BLaER1 (cell line): ENCODE measurements at regions not wholly inside any gene's neighbourhood (a gene's known extent, or its start where the extent isn't known, plus 50 kb on each side); places are given as distances from the start of the nearest gene placed in this dataset.

Experiments
- H3K27ac ChIP-seq: shearing (Covaris generic); formaldehyde crosslinking; 2 replicates; pipeline ENCODE4 v1.8.1; 2022
- H3K27me3 ChIP-seq: shearing (Covaris generic); formaldehyde crosslinking; 2 replicates; pipeline ENCODE4 v1.8.1; 2022
- H3K36me3 ChIP-seq: shearing (Covaris generic); formaldehyde crosslinking; 2 replicates; pipeline ENCODE4 v1.8.1; 2022
- H3K4me1 ChIP-seq: shearing (Covaris generic); formaldehyde crosslinking; 2 replicates; pipeline ENCODE4 v1.8.1; 2022
- H3K4me2 ChIP-seq: shearing (Covaris generic); formaldehyde crosslinking; 2 replicates; pipeline ENCODE4 v1.8.1; 2022
- H3K4me3 ChIP-seq: shearing (Covaris generic); formaldehyde crosslinking; 2 replicates; pipeline ENCODE4 v1.8.1; 2022
- H3K9ac ChIP-seq: shearing (Covaris generic); formaldehyde crosslinking; 2 replicates; pipeline ENCODE4 v1.8.1; 2022
- H3K9me3 ChIP-seq: shearing (Covaris generic); formaldehyde crosslinking; 2 replicates; pipeline ENCODE4 v1.8.1; 2022
- H4K20me1 ChIP-seq: shearing (Covaris generic); formaldehyde crosslinking; 2 replicates; pipeline ENCODE4 v1.8.1; 2022
- Cebpa-rat ChIP-seq: shearing (Covaris generic); IDR thresholded peaks from 2 replicates; pipeline ENCODE4 v1.8.1; 2022

DNA sequence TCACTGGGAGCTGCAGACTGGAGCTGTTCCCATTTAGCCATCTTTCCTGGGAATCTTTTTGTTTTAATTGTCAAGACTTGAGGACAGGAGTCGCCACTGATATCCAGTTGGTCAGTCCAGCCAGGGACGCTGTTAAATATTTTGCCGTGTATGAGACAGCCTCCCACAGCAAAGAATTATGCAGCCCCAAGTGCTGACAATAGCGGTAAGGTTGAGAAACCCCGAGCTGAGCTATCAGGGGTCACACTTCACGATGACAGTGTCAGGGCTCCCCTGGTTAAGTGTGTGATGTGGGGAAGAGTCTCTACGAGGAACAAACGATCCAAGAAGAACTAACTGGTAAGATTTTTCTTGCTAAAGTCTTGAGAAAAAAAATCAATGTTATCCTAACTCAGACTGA lies 372.0 kb upstream of the MPDZ start:
- no peak overlapping the region for H3K4me2 ChIP-seq
- H4K20me1 ChIP-seq: no peaks in the 10 kb centered on the region
- no peak overlapping the region for H3K27ac ChIP-seq
- no peaks in the 10 kb centered on the region for H3K36me3 ChIP-seq
- H3K9ac ChIP-seq: no peak overlapping the region
- no peaks in the 10 kb centered on the region for H3K27me3 ChIP-seq
- no peak for TF ChIP-seq Cebpa-rat
- H3K4me3 ChIP-seq: no peak overlapping the region
- no peaks in the 10 kb centered on the region for H3K4me1 ChIP-seq
- peaks cover 6% of the 10 kb centered on the region; the same call in 1 of the 2 replicates for H3K9me3 ChIP-seq

DNA sequence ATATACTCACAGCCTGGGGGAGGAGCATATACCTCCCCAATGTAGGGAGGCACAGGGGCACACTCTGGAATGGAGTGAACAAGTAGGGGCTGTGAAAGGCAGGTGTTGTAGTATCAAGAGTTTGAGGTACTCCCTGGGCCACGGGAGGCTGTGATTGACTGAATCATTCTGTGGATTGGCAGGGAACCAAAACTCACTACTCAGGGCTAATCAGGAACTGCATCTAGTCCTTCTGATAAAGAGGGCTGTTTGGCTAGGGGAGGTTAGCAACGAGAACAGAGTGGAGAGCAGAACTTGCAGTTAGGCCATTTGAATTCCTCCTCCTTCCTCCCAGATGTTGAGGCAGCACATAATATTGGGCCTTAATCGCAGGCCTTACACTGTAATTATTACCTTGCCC lies 369.2 kb upstream of the MPDZ start:
- no peaks in the 10 kb centered on the region for H3K36me3 ChIP-seq
- no peaks in the 10 kb centered on the region for H4K20me1 ChIP-seq
- peaks cover 6% of the 10 kb centered on the region; the same call in 1 of the 2 replicates for H3K9me3 ChIP-seq
- no peak for TF ChIP-seq Cebpa-rat
- H3K4me3 ChIP-seq: no peak overlapping the region
- H3K4me2 ChIP-seq: no peak overlapping the region
- H3K27me3 ChIP-seq: no peaks in the 10 kb centered on the region
- H3K9ac ChIP-seq: no peak overlapping the region
- H3K4me1 ChIP-seq: no peaks in the 10 kb centered on the region
- no peak overlapping the region for H3K27ac ChIP-seq

DNA sequence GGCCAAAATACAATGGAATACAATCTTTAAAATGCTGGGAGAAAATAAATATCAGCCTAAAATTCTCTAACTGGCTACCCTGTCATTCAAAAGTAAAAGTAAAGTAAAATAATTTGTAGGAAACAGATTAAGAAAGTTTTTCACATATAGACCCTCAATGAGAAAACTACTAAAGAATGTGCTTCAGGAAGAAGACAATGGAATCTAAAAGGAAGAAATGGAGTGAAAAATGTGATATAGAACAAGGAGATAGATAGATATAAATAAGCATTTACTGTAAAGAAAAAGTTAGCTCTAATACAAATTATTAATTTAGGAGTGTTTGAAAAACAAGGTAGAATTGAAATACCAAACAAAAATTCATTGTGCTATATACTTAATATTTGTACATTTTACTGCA lies 368.6 kb upstream of the MPDZ start:
- TF ChIP-seq Cebpa-rat: no peak
- H3K9me3 ChIP-seq: peaks cover 6% of the 10 kb centered on the region; the same call in 1 of the 2 replicates
- H3K27ac ChIP-seq: no peak overlapping the region
- H4K20me1 ChIP-seq: no peaks in the 10 kb centered on the region
- H3K36me3 ChIP-seq: no peaks in the 10 kb centered on the region
- no peak overlapping the region for H3K9ac ChIP-seq
- H3K27me3 ChIP-seq: no peaks in the 10 kb centered on the region
- no peaks in the 10 kb centered on the region for H3K4me1 ChIP-seq
- H3K4me2 ChIP-seq: no peak overlapping the region
- H3K4me3 ChIP-seq: no peak overlapping the region

DNA sequence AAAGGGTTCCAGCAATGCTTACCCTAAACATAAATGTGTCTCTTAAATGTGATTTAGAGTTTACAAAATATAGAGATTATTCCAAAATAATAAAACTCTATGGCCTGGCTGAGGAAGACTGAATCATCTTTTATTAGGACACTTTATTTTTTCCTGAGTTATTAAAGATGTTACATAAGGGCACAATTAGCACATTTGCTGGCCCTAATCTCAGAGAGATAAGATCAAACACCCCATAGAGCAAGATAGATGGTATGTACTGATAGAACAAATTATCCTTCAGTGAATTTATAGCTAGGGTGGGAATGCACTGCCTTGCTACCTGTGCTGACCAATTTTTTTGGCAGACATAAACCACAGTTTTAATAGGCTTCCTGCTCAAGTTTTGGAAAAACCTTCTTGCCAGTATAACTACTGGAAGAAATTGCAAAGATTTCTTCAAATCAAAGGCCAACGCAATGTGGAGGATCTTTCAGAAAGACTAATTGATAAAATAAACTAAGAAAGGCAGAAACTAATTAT lies 367.1 kb upstream of the MPDZ start:
- H3K27me3 ChIP-seq: no peaks in the 10 kb centered on the region
- H3K9me3 ChIP-seq: peaks cover 6% of the 10 kb centered on the region; the same call in 1 of the 2 replicates
- H3K4me3 ChIP-seq: no peak overlapping the region
- no peaks in the 10 kb centered on the region for H3K4me1 ChIP-seq
- no peak overlapping the region for H3K27ac ChIP-seq
- no peaks in the 10 kb centered on the region for H3K36me3 ChIP-seq
- TF ChIP-seq Cebpa-rat: no peak
- no peak overlapping the region for H3K4me2 ChIP-seq
- no peak overlapping the region for H3K9ac ChIP-seq
- H4K20me1 ChIP-seq: no peaks in the 10 kb centered on the region

DNA sequence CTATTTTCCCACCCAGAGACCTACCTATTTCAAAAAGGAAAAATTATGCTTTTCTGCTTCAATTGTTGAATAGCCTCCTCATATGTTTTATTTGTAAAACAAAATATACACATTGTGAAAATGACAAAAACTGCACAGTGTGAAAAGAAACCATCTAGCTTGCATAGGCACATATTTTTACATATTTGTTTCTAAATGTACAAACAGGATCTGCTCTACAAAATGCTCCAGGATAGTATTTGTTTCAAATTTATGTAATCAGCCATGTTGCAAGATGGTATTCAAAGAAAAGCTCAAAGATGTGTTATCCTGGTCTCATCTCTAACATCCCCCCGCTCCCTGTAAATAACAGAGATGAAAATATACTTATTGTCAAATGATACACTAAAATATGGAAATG lies 366.1 kb upstream of the MPDZ start:
- Histone ChIP-seq H3K4me3 (no peak overlapping the region), H3K36me3 (no peaks in the 10 kb centered on the region), H3K27ac (no peak overlapping the region), H3K9ac (no peak overlapping the region), H3K9me3 (peaks cover 6% of the 10 kb centered on the region; the same call in 1 of the 2 replicates), H3K4me2 (no peak overlapping the region), H3K27me3 (no peaks in the 10 kb centered on the region), H4K20me1 (no peaks in the 10 kb centered on the region), H3K4me1 (no peaks in the 10 kb centered on the region)
- TF ChIP-seq Cebpa-rat: no peak

DNA sequence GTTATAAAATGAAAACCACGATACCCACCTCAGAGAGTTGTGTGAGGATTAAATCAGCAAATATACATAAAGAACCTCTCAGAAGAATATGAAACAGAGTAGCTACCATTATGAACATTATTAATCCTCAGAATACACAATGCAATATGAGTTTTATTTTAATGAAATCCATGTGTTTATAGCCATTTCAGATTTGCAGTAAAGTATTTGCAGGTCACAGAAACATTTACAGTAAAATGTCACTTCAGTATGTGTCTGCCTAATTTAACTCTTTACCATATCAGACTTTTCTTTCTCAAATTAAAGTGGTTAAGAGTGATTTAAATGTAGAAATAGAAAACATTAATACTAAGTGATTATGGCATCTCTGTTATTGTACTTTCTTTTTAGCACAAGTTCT lies 365.2 kb upstream of the MPDZ start:
- Histone ChIP-seq H3K9ac (no peak overlapping the region), H3K27ac (no peak overlapping the region), H3K4me3 (no peak overlapping the region), H3K36me3 (no peaks in the 10 kb centered on the region), H3K4me2 (no peak overlapping the region), H3K9me3 (peaks cover 6% of the 10 kb centered on the region; the same call in 1 of the 2 replicates), H3K4me1 (no peaks in the 10 kb centered on the region), H4K20me1 (no peaks in the 10 kb centered on the region), H3K27me3 (no peaks in the 10 kb centered on the region)
- no peak for TF ChIP-seq Cebpa-rat

DNA sequence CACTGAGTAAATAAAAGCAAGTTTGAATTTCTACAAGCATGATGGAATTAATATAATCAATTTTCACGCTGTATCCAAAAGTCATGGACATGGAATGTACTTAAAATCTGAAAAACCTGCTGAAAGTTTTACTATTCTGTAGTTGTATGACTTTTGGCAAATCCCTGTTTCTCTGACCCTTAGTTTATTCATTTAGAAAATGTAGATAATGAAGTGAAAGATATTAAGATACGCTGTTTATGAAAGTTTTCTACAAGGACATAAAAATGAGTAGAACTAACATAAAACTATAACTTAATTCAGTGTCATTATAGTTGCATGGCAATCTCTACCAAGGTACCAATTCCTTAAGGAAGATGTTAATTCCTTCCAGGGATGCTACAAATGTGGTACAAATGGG lies 363.2 kb upstream of the MPDZ start:
- Histone ChIP-seq H3K4me3 (no peak overlapping the region), H4K20me1 (no peaks in the 10 kb centered on the region), H3K27ac (no peak overlapping the region), H3K27me3 (no peaks in the 10 kb centered on the region), H3K36me3 (no peaks in the 10 kb centered on the region), H3K4me2 (no peak overlapping the region), H3K4me1 (no peaks in the 10 kb centered on the region), H3K9me3 (no peaks in the 10 kb centered on the region), H3K9ac (no peak overlapping the region)
- TF ChIP-seq Cebpa-rat: no peak

DNA sequence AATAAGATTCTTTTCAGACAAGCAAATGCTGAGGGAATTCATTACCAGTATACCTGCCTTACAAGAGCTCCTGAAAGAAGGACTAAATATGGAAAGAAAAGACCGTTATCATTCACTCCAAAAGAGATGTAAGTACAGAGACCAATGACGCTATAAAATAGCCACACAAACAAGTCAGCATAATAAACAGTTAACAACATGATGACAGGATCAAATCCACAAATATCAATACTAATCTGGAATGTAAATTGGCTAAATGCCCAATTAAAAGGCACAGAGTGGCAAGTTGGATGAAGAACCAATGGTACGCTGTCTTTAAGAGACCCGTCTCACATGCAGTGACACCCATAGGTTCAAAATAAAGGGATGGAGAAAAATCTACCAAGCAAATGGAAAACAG lies 349.6 kb upstream of the MPDZ start:
- Histone ChIP-seq H3K27me3 (no peaks in the 10 kb centered on the region), H3K4me3 (no peak overlapping the region), H3K36me3 (no peaks in the 10 kb centered on the region), H3K4me2 (no peak overlapping the region), H3K9me3 (no peaks in the 10 kb centered on the region), H3K27ac (no peak overlapping the region), H3K9ac (no peak overlapping the region), H4K20me1 (no peaks in the 10 kb centered on the region), H3K4me1 (no peaks in the 10 kb centered on the region)
- TF ChIP-seq Cebpa-rat: no peak

DNA sequence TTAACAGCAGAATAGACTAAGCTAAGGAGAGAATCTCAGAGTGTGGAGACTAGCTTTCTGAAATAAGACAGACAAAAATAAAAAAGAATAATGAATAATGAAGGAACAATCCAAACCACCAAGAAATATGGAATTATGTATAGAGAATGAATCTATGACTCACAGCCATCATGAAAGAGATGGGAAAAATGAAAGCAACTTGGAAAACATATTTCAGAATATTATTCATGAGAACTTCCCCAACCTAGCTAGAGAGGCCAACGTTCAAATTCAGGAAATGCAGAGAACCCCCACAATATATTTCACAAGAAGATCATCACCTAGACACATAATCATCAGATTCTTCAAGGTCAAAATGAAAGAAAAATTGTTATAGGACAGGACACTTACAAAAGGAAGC lies 349.0 kb upstream of the MPDZ start:
- Histone ChIP-seq H4K20me1 (no peaks in the 10 kb centered on the region), H3K4me3 (no peak overlapping the region), H3K9me3 (no peaks in the 10 kb centered on the region), H3K4me1 (no peaks in the 10 kb centered on the region), H3K36me3 (no peaks in the 10 kb centered on the region), H3K27me3 (no peaks in the 10 kb centered on the region), H3K9ac (no peak overlapping the region), H3K27ac (no peak overlapping the region), H3K4me2 (no peak overlapping the region)
- no peak for TF ChIP-seq Cebpa-rat

DNA sequence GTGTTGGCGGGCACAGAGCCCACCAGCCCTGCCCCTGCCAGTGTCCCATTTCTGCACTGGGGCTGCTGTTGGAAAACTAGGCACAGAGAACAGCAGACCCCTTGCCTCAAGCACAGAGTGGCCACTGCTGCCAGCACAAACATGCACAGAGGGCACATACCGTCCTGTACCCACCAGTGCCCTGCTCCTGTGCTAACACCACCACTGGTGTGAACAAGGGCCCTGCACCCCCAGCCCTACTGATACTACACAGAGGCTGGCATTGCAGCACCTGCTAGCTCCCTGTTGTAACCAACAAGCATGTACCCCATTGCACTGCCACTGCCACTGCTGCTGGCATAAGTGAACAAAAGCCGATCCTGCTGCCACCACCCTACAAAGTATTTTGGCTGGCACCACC lies 348.0 kb upstream of the MPDZ start:
- no peaks in the 10 kb centered on the region for H4K20me1 ChIP-seq
- no peak for TF ChIP-seq Cebpa-rat
- no peak overlapping the region for H3K4me2 ChIP-seq
- no peaks in the 10 kb centered on the region for H3K9me3 ChIP-seq
- H3K9ac ChIP-seq: no peak overlapping the region
- H3K27ac ChIP-seq: no peak overlapping the region
- no peaks in the 10 kb centered on the region for H3K36me3 ChIP-seq
- H3K27me3 ChIP-seq: no peaks in the 10 kb centered on the region
- no peak overlapping the region for H3K4me3 ChIP-seq
- no peaks in the 10 kb centered on the region for H3K4me1 ChIP-seq

DNA sequence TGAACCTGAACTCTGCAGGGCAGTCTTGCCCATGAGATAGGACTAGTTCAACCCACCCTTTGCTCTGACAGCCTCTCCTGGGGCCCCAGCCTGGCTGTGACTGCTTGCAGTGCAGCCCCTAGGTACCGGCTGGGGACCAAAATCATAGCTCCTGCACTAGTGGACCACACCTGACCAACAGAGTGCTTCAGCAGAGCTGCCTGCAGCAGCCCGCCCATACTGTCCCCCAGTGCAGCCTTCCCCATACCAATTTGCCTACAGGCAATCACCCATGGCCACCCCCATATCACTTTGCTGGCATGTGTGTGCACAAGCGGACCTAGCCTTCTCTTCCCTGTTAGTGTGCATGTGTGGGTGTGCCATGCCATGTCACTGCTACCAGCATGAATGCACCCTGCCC lies 347.6 kb upstream of the MPDZ start:
- H3K4me1 ChIP-seq: no peaks in the 10 kb centered on the region
- TF ChIP-seq Cebpa-rat: no peak

More for the DNA sequence above, 347.6 kb upstream of the MPDZ start:
- H3K4me2 ChIP-seq: no peak overlapping the region
- H3K4me3 ChIP-seq: no peak overlapping the region
- no peaks in the 10 kb centered on the region for H3K9me3 ChIP-seq
- no peaks in the 10 kb centered on the region for H3K27me3 ChIP-seq
- no peak overlapping the region for H3K27ac ChIP-seq
- no peak overlapping the region for H3K9ac ChIP-seq
- no peaks in the 10 kb centered on the region for H4K20me1 ChIP-seq
- H3K36me3 ChIP-seq: no peaks in the 10 kb centered on the region
